ENCODE measurements at regions not wholly inside any gene's neighbourhood (a gene's known extent, or its start where the extent isn't known, plus 50 kb on each side); places are given as distances from the start of the nearest gene placed in this dataset.

GRCh38 chr4:124523816-124524215, 188.7 kb downstream of the ANKRD50 start:
- no peak for TF ChIP-seq CTCF (IDR thresholded peaks at IDR 0.05)
- DNase-seq, result no peak
- Mint-ChIP-seq H3K27me3 (ENCODE audit: insufficient read depth) (peaks cover 2% of the 10 kb centered on the region), H3K4me1 (ENCODE audit: low read depth) (no peaks in the 10 kb centered on the region; the same call in 1 of the 2 replicates), H3K36me3 (ENCODE audit: low read depth) (no peaks in the 10 kb centered on the region), H3K9me3 (no peaks in the 10 kb centered on the region), H3K27ac (no peak overlapping the region), H3K4me3 (no peak overlapping the region)

- Mint-ChIP-seq H3K4me3 (no peak overlapping the region), H3K9me3 (no peaks in the 10 kb centered on the region), H3K4me1 (ENCODE audit: low read depth) (peaks cover 2% of the 10 kb centered on the region), H3K27me3 (ENCODE audit: insufficient read depth) (peaks cover 2% of the 10 kb centered on the region), H3K36me3 (ENCODE audit: low read depth) (no peaks in the 10 kb centered on the region), H3K27ac (no peak overlapping the region)
- no peak for TF ChIP-seq CTCF (IDR thresholded peaks at IDR 0.05)
- DNase-seq, result no peak
Observed at GRCh38 chr4:124525524-124525923, 187.0 kb downstream of the ANKRD50 start.

- H3K27ac Mint-ChIP-seq, result no peak overlapping the region
- H3K9me3 Mint-ChIP-seq, result no peaks in the 10 kb centered on the region
- no peak overlapping the region for H3K4me3 Mint-ChIP-seq
- no peak for TF ChIP-seq CTCF (IDR thresholded peaks at IDR 0.05)
- no peak for DNase-seq
- peaks cover 2% of the 10 kb centered on the region for H3K27me3 Mint-ChIP-seq (ENCODE audit: insufficient read depth)
- H3K36me3 Mint-ChIP-seq (ENCODE audit: low read depth), result no peaks in the 10 kb centered on the region
- H3K4me1 Mint-ChIP-seq (ENCODE audit: low read depth), result peaks cover 7% of the 10 kb centered on the region
Observed at GRCh38 chr4:124526331-124526730, 186.2 kb downstream of the ANKRD50 start.

GRCh38 chr4:124526769-124527168, 185.8 kb downstream of the ANKRD50 start:
- DNase-seq, result no peak
- no peak overlapping the region for H3K27ac Mint-ChIP-seq
- no peaks in the 10 kb centered on the region for H3K9me3 Mint-ChIP-seq
- peaks cover 7% of the 10 kb centered on the region for H3K4me1 Mint-ChIP-seq (ENCODE audit: low read depth)
- peaks cover 2% of the 10 kb centered on the region for H3K27me3 Mint-ChIP-seq (ENCODE audit: insufficient read depth)
- TF ChIP-seq CTCF (IDR thresholded peaks at IDR 0.05), result no peak
- no peak overlapping the region for H3K4me3 Mint-ChIP-seq
- H3K36me3 Mint-ChIP-seq (ENCODE audit: low read depth), result no peaks in the 10 kb centered on the region

- no peak for DNase-seq
- Mint-ChIP-seq H3K27ac (no peak overlapping the region), H3K27me3 (ENCODE audit: insufficient read depth) (peaks cover 2% of the 10 kb centered on the region), H3K4me1 (ENCODE audit: low read depth) (peaks cover 7% of the 10 kb centered on the region), H3K36me3 (ENCODE audit: low read depth) (no peaks in the 10 kb centered on the region), H3K9me3 (no peaks in the 10 kb centered on the region), H3K4me3 (no peak overlapping the region)
- no peak for TF ChIP-seq CTCF (IDR thresholded peaks at IDR 0.05)
Observed at GRCh38 chr4:124527364-124527763, 185.2 kb downstream of the ANKRD50 start.

- Mint-ChIP-seq H3K27ac (no peak overlapping the region), H3K4me3 (no peak overlapping the region), H3K36me3 (ENCODE audit: low read depth) (no peaks in the 10 kb centered on the region), H3K4me1 (ENCODE audit: low read depth) (peaks cover 7% of the 10 kb centered on the region), H3K9me3 (no peaks in the 10 kb centered on the region), H3K27me3 (ENCODE audit: insufficient read depth) (no peaks in the 10 kb centered on the region; the same call in 1 of the 2 replicates)
- no peak for TF ChIP-seq CTCF (IDR thresholded peaks at IDR 0.05)
- DNase-seq, result no peak
Observed at GRCh38 chr4:124529131-124529530, 183.4 kb downstream of the ANKRD50 start.
